Epithelial cell of proximal tubule (primary cell): ENCODE measurements at regions not wholly inside any gene's neighbourhood (a gene's known extent, or its start where the extent isn't known, plus 50 kb on each side); places are given as distances from the start of the nearest gene placed in this dataset.

Source experiments
- DNase-seq: peaks from one replicate; pipeline ENCODE4 v3.0.0-alpha.2; 2011; ENCODE audit warnings: low read depth
- H3K4me3 ChIP-seq: 2 replicates; pipeline ENCODE4 v1.5.1; 2011; ENCODE audit warnings: low read depth, mild to moderate bottlenecking, low read length
- TF ChIP-seq, protein P1 (sequence below): conservative IDR thresholded peaks from 2 replicates; pipeline ENCODE4 v1.5.1; 2012; ENCODE audit warnings: low read depth, mild to moderate bottlenecking, low read length

DNA sequence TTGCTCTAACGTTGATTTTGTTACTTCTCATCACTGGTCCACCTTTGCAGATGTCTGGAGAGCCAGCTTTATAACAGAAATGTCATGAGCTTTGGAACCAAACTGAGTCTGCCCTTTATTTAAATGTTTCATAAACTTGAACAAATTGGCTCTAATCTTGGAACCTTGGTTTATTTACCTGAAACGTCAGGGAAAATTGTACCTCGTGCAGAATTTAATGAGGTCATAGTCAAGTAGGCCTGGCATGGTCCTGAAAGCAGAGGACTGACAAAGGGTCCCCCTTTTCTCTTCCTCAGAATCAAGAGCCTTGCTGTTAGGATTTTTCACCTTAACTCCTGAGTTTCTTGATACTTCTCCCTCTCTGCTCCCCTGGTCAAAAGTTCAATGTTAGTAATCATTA is 828.0 kb downstream of the GRID1 start:
- TF ChIP-seq, protein P1, sequence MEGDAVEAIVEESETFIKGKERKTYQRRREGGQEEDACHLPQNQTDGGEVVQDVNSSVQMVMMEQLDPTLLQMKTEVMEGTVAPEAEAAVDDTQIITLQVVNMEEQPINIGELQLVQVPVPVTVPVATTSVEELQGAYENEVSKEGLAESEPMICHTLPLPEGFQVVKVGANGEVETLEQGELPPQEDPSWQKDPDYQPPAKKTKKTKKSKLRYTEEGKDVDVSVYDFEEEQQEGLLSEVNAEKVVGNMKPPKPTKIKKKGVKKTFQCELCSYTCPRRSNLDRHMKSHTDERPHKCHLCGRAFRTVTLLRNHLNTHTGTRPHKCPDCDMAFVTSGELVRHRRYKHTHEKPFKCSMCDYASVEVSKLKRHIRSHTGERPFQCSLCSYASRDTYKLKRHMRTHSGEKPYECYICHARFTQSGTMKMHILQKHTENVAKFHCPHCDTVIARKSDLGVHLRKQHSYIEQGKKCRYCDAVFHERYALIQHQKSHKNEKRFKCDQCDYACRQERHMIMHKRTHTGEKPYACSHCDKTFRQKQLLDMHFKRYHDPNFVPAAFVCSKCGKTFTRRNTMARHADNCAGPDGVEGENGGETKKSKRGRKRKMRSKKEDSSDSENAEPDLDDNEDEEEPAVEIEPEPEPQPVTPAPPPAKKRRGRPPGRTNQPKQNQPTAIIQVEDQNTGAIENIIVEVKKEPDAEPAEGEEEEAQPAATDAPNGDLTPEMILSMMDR: no peak
- no peak for DNase-seq
- no peak overlapping the region for H3K4me3 ChIP-seq

DNA sequence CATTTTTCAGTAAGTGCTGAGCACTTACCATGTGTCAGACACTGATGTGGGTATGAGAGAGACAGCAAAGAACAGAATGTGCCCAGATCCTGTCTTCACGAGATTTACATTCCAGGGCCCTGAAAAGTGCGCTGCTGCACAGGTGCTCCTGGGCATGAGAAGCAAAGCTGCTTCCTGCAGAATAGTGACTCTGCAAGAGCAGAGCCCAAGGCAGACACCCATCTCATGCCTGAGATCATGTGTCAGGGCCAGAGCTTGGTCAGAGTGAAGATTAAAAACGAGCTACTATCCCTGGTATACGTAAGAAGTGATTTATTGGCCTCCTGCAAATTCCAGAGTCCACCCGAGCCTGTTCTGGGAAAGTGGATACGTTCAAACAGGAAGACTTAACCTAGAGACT is 824.4 kb downstream of the GRID1 start:
- TF ChIP-seq, protein P1: no peak
- H3K4me3 ChIP-seq: no peak overlapping the region
- no peak for DNase-seq

DNA sequence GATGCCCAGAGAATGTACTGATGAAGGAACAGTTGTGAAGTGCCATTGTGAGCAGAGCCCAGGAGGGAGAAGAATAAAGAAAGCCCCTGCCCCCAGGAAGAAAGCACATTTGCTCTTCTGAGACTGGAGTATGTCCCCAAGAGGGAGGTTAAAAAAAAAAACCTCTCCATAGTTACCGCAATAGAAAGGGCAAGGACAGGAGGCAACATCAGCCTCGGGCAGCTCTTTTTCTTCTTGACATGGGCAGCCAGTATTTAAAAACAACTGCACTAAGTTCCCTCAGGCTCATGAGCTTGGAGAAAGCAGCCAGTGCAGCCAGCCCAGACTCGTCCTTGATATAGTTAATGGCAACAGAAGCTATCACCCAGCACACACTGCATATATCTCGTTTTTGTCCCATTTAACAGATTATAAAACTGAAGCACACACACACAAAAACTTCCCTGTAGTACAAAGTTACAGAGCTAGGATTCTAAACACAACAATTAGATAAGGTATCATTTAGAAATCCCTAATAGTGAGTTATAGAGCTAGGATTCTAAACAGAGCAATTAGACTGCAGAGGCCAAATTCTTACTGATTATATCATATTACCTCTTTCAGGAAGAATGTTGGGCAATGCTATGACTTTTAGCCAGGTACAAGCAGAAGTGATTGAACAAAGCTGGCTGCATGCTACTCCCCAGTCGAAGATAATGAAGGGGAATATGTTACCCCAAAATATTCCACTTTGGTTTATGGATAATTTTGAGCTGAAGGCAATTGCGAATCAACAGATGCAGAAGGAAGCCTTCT is 823.5 kb downstream of the GRID1 start:
- no peak overlapping the region for H3K4me3 ChIP-seq
- TF ChIP-seq, protein P1: no peak
- DNase-seq: no peak

DNA sequence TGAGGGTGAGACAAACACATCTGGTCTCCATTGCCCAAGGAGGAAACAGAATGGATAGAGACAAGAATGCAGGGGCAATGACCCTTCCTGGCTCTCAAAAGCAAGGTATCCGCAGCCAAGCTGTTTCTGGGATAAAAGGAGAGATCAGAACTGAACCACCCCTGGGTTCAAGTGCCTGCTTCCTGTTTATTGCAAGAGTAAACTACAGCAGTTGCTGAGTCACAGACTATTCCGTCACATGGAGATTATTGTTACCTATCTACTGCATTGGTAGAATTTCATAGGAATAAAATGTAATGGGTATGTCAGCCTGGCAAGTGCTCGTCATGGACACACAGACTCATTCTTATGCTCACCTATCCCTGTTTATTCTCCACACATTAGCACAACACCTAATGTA is 821.6 kb downstream of the GRID1 start:
- DNase-seq: no peak
- H3K4me3 ChIP-seq: no peak overlapping the region
- TF ChIP-seq, protein P1: no peak

DNA sequence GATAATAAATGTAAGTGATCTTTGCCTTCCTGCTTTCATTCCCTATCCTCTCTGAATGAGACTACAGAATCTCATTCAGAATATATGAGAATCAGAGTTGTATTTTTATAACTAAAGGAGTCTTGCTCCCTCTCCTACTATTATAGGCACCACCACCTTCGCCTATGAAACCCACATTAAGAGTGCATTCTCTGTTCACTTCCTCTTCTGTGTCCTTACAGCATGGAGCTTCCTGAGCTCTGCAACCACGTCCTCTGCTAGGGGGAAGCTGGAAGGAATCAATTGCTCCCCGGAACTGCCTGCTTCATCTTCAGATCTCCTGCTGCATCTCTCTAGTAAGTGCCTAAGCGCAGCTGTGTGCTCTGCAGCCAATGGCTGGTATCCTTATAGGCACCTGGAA is 820.7 kb downstream of the GRID1 start:
- DNase-seq: no peak
- H3K4me3 ChIP-seq: no peak overlapping the region
- TF ChIP-seq, protein P1: no peak

DNA sequence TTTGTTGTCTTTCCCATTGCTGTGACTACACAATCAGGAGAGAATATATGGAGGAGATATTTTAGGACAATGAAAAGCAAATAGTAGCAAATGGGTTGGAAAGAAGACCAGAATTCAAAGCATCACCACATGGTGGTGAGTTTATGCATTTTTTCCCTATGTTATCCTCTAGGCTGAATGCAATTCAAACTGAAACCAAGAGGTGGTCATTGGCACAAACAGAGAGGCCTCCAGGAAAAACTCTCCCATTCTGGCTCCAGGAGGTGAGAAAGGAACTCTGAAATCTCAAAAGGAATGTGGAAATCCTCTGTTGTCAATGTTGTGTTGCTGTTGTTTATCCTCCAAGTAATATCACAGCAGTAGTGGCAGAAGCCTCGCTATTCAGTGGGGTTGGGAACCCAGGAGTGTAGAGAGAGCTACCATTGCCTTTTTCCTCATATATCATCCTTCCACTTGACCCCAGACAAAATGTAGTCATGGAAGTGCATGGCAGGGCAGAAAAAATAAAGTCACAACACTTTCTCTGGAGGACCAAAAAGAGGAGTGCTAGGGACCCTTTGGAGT is 819.1 kb downstream of the GRID1 start:
- no peak for DNase-seq
- TF ChIP-seq, protein P1: no peak
- H3K4me3 ChIP-seq: no peak overlapping the region

DNA sequence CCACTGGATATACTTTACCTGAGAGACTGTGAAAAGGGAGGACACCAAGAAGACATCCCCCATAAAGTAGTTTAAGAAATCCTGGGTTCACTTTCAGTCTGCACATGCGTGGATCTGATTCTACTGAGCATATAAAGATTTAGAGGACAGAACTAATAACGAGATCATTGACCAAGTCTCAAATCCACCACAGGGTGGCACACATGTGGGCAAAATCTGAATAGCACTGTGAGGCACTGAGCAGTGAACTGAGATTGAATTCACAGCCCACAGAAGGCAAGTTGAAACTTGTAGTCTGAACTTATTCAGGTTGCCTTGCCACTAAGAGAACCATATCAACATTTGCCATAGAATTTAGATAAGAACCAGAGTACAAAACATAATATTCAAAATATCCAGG is 818.6 kb downstream of the GRID1 start:
- DNase-seq: peak; percentile 25
- TF ChIP-seq, protein P1: peak; percentile 83
- H3K4me3 ChIP-seq: no peak overlapping the region
